Mammary epithelial cell (primary cell): ENCODE measurements at regions not wholly inside any gene's neighbourhood (a gene's known extent, or its start where the extent isn't known, plus 50 kb on each side); places are given as distances from the start of the nearest gene placed in this dataset.

Experiments
- EZH2 ChIP-seq: IDR thresholded peaks from 2 replicates; pipeline ENCODE4 v1.6.1; 2012; ENCODE audit warnings: low read length, inconsistent platforms, borderline replicate concordance
- TF ChIP-seq, protein P1 (sequence below), 2 donors: IDR thresholded peaks in 1 of 2; conservative IDR thresholded peaks in 1 of 2; 2 replicates each; pipeline ENCODE4 v1.5.1; 2011 to 2012; ENCODE audit warnings: inconsistent platforms in 2 of 2, low read length in 2 of 2, mild to moderate bottlenecking in 2 of 2, control low read depth in 1 of 2, low read depth in 1 of 2; ENCODE audit not compliant: insufficient read depth in 1 of 2; ENCODE audit errors: extremely low read depth in 1 of 2

DNA sequence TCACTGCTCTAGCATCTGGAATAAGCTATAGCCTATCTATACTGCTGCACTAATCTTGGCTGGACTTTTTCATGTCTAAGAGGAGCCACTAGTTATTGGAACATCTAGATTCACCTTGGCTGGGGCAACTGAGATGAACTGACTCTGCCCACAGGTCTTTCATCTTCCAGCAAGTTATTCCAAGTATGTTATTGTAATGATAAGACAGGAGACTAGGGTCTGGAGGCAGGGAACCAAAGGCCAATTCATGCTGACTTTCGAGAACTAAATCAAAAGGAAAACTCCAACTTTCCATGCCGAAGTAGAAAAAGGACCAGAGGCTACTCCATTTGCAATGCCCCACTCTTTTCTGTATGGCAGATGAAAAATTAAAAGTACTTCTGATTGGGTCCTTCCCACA is 1243.0 kb upstream of the RAG2 start:
- TF ChIP-seq, protein P1, sequence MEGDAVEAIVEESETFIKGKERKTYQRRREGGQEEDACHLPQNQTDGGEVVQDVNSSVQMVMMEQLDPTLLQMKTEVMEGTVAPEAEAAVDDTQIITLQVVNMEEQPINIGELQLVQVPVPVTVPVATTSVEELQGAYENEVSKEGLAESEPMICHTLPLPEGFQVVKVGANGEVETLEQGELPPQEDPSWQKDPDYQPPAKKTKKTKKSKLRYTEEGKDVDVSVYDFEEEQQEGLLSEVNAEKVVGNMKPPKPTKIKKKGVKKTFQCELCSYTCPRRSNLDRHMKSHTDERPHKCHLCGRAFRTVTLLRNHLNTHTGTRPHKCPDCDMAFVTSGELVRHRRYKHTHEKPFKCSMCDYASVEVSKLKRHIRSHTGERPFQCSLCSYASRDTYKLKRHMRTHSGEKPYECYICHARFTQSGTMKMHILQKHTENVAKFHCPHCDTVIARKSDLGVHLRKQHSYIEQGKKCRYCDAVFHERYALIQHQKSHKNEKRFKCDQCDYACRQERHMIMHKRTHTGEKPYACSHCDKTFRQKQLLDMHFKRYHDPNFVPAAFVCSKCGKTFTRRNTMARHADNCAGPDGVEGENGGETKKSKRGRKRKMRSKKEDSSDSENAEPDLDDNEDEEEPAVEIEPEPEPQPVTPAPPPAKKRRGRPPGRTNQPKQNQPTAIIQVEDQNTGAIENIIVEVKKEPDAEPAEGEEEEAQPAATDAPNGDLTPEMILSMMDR (conservative IDR thresholded peaks at IDR 0.05 in 1 of 2, IDR thresholded peaks at IDR 0.05 in 1 of 2; ENCODE audit: extremely low read depth in 1 of 2, insufficient read depth in 1 of 2, low read depth in 1 of 2, low read length in 2 of 2): no peak
- TF ChIP-seq EZH2: no peak
